NCI-H345 (cell line): ENCODE measurements at regions not wholly inside any gene's neighbourhood (a gene's known extent, or its start where the extent isn't known, plus 50 kb on each side); places are given as distances from the start of the nearest gene placed in this dataset.

Experiments
- DNase-seq: peaks from one replicate; lab custom pipeline; 2025; lab: John Stamatoyannopoulos, UW

DNA sequence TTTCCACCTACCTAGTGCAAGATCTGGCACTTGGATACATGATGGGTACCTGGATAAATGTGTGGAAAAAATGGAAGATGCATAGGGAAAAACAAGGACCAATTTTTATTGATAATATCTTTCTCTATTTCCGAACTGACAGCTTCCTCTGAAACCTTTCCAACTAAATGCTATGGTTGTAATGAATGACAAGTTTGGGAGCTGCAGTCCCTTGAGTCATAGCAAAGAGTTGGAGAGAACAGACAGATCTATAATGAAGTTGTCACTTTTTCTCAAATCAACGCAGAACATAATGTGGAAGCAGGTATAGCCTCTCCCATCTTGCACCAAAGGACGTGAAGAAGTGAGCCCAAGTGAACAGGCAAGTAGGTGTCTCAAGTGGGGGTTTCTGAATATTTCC is 296.5 kb upstream of the KAZN start:
- no peak for DNase-seq

DNA sequence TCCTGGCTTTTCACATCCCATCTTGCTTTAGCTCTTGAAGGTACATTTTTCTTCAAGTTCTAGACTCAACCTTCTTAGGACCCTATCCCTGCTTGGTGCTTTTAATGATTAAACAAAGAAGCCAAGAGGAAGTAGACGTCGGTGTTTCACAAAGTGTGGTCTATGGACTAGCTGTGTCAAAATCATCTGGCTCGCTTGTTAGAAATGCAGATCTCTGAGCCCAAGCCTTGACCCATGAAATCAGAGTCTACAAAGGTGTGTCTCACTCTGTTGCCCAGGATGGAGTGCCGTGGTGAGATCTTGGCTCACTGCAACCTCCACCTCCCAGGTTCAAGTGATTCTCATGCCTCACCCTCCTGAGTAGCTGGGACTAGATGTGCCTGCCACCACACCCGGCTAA is 295.5 kb upstream of the KAZN start:
- DNase-seq = no peak

DNA sequence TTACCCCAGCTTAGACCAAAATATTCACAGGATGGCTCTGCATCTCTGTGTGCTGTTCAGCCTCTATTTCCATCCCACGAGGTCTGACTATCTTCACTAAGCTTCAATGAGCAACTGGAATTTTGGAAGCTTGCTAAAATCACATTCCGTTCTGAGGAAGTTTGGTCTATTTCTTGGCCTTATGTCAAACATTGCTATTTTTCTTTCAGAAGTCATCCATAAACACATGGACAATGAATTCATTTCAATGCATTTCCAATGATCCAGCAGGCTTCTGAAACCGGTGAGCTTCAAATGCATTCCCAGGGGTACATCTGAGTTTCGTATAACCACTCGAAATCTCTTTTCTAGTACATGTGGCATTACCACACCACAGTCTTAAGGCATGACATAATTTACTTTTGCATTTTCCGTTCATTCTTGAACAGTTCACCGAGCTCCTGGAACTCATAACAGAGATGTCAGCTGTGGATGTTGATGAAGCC is 294.1 kb upstream of the KAZN start:
- DNase-seq = no peak

DNA sequence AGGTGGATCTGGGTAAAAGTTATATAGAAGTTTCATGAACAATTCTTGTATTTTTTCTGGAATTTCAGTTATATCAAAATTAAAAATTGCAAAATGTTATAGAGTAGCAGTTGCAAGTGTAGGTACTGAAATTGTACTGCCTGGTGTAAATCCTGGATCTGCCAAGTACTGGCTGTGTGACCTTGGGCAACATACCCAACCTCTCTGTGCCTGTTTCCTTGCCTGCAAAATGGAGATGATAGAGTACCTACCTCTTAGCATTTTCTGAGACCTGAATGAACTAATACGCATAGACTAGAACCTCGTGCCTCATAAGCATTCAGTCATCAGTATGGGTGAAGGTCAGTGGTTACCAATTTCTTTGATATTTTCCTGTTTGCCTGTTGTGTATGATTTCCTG is 290.0 kb upstream of the KAZN start:
- DNase-seq = no peak

DNA sequence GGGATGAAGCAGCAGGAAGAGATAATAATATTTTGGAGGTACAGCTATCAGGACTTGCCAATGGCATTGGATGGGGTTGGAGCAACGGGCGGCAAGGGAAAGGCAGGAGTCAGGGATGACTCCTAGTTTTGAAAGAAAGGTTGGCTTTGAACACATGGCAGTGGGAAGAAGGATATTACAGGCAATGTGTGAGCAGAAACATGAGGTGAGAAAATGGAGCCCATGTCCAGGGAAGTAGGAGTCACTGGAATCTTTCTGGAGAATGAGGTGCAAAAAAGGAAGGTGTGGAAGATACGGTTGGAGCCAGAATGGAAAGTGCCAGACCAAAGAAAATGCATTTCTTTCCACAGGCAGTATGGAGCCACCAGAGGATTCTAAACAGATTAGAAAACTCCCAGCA is 288.5 kb upstream of the KAZN start:
- DNase-seq = no peak

DNA sequence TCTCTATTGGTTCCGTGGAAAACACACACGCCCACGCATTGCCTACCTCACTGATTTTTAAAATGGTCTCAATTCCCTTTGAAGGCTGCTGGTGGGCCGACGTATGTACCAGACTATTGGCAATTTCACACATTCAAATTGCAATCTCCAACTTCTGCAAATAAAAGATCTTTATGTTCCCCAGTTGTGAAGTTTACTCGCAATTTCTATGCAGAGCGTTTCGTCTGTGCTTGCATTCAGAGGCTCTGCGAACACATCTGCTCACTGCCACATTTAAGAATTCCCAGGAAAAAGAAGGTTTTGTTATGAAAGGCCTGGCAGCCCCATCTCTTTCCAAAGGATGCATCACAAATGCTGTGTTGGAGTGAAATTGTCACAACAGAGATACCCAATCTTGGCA is 288.0 kb upstream of the KAZN start:
- no peak for DNase-seq

DNA sequence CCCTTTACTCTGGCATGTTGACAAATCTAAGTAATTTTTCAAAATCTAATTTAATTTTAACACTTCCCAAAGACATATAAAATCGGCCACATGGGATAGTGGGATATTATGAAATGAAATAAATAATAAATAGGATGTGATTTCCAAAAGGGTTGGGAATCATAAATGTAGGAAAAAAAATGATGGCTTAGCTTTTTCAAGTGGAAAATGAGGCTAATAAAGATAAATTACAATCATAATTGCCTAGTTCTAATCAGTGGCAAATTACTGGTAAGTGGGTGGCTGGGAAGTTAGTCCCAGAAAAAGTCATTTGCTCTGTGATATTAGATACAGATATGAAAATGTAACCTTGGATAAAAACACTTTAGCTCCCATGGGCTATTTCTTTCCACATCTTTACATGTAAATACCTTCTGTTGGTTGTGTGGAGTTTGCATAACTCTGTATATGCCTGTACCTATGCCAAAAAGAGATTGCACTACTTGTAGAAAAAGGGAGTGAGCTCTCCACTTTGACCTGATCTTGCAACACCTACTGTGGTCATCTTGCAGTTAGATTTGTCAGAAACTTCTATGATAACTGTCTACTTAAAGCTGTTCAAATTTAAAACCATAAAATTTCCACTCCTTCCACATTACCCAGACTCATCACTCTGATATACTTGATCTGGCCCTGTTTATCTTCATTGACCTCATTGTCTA is 284.6 kb upstream of the KAZN start:
- DNase-seq = no peak

DNA sequence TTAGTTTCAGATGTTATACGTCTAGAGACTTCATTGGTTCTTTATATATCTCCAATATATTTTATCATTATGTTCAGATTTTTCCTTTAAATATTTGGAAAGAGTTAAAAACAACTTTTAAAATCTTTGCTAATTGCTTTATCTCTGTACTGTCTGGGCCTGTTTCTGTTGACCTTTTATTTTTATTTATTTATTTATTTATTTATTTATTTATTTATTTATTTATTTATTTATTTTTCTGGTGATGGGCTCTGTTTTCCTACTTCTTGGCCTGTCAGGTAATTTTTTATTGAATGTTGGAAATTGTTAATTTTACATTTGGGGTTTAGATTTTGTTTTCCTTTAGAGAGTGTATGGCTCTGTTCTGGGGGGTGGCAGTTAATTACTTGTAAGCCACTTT is 279.7 kb upstream of the KAZN start:
- DNase-seq = no peak

DNA sequence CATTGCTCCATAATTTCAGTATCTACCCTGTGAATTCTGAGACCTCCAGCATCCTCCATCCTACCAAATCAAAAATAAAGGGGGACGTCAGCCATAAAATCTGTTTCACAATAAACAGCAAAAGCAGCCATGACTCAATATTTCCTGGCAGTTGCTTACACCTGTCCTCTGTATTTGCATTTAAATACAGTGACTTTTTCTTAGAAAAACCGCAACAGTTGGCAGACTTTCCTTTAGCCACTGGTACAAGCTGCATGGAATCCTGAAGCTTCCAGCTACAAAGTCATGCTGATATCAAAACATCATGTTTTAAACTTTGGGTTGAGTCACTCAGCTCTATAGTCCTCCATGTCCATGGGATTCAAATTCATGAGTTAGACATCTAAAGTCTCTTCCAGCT is 278.0 kb upstream of the KAZN start:
- DNase-seq = no peak

DNA sequence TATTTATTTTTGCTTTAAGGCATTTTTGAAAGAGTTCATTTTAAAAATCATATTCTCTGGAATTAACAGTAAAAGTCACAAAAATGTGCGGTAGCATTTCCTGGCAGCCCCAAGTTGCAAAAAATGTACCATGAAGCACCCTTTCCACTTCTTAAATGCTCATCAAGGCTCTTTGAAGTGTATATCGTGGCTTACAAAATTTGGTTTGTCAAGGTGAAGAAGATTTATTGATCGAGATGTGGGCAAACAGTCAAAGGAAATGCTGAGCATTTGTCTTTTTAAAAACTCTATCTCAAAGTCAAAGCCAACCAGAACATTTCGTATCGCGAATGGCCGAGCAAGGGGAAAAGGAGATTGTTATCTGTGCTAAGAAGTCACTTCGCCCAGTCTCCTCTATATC is 277.5 kb upstream of the KAZN start:
- no peak for DNase-seq

DNA sequence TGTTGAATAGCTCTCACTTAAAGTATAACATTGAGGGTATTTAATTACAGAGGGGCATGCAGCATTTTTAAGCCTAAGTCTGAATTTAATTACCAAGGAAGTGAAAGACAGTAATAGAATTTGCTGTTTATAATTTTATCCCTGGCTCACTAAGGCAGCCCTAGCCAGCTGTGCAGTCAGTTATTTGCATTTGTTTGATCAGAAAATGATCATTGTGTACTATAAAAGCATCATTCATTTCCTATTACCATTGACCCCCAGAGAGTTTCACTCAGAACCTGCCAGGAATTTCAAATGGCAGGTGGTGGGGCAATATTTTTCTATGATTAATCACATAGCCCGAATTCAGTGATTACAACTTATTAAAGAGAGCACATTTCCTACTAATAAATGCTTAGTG is 277.1 kb upstream of the KAZN start:
- no peak for DNase-seq

DNA sequence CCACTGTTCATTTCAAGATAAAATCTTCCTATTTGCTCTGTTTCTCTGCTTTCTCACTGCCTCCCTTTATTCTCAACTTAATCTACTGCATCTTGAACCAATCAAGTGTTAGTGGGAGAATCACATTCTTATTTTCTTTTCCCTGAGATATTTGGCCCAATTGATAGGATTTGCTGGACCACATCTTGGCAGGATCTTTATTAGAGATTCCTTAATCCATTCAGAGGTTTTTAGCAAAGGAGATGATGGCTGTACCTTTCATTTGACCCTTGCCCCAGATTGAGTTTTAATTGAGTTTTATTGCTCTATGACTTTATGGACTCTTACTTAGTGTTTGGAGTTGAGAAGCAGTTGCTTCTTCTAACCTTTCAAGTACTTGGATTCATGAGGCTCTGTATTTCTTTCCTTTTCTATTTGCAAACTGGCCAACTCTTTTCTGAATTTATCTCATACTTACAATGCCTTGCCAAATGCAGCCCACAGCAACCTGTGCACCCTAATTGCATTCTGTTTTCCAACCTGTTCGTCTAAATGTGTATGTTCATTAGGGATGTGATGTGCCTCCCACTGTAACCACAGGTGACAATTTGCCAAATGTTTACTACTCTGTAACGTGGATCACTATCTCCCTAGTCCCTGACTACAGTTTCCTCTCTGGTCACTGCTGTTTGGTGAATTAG is 274.8 kb upstream of the KAZN start:
- no peak for DNase-seq

DNA sequence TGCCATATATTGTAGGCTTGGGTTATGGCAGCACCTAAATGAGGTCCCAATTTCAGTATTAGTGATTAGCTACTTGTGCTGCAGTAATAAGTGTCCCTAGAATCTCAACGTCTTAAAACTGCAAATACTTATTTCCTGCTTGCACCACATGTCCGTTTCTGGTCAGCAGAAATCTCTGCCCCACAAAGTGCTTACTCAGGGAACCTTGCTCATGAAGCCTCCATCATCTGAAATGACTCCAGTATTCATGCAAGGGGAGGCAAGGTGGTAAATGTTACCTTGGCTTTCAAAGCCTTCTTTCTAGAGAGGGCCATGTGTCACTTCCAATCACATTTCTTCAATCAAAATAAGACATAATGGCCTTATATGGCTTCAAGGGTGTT is 274.2 kb upstream of the KAZN start:
- DNase-seq = no peak

DNA sequence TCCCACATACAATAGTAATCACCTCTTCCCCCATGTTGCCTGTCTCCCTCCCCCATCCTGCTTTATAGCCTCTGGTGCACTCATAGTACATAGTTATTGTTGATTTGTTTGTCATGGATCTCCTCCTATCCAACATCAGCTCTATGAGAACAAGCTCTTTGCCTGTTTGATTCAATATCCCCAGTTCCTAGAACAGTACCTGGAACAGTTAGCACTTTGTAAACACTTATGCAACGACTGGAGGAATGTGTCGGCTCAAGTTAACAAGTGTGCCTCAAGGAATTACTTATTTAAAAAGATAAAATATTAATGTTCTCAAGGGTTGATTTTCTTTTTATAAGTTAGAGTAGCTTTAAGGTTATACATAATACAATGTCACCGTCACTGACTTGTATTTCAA is 271.6 kb upstream of the KAZN start:
- DNase-seq = no peak

DNA sequence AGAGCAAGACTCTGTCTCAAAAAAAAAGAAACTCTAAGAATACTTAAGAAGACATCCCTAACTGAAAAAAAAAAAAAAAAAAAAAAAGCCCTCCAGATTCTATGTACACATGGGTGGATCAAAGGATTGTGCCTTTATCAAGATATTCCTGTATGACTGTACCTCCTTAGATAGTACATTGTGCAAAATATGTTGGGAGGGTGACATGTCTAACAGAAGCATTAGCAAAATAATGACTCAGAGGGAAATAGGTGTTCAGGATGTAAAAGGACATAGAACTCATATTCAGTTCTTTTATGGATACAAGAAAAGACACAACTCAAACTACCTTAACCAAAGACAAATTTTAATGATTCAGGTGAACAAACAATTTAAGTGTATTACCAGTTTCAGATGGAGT is 269.8 kb upstream of the KAZN start:
- DNase-seq = no peak

DNA sequence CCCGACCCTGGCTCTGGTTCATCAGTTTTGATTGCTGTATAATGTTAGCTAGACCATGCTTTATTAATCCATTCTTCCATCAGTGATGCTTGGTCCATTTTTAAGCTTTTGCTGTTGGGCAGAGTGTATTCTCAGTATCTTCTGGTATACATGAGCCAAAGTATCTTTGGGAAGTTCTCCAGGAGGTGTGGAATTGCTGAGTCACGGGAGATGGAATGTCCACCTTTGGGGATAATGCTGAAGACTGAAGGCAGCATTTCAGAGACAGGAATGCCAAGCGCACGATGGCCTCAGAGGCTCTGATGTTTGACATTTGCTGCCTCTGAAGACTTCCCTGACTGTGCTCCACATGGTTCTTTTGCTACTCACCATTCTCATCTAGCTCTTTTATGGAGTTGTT is 266.3 kb upstream of the KAZN start:
- DNase-seq = no peak

DNA sequence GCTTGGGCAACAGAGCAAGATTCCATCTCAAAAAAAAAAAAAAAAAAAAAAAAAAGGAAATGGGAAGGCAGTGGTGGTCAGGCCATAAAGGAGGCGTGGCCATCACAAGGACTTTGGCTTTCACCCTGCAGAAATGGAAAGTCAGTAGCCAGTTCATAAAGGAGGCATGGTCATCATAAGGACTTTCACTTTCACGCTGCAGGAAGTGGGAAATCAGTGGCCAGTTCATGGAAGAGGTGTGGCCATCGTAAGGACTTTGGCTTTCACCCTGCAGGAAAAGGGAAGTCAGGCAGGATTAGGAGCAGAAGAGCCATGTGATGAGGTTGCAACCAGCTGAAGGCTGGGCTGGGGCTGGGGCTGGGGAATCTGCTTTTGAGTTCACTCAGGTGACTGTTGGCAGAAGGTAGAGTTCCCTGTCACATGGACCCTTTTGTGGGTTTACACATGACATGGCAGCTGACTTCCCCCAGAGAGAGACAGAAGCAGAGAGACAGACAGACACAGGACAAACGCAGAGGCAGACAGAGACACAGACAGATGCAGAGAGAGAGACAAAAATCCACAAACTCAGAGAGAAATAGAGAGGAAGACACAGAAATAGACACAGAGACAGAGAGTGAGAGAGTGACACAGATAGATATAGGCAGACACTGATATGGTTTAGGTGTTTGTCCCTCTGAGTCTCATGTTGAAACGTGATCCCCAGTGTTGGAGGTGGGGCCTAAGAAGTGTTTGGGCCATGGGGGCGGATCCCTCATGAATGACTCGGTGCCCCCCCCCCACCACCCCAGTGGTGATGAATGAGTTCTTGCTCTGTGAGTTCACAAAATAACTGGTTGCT is 263.9 kb upstream of the KAZN start:
- peak; percentile 39 for DNase-seq

DNA sequence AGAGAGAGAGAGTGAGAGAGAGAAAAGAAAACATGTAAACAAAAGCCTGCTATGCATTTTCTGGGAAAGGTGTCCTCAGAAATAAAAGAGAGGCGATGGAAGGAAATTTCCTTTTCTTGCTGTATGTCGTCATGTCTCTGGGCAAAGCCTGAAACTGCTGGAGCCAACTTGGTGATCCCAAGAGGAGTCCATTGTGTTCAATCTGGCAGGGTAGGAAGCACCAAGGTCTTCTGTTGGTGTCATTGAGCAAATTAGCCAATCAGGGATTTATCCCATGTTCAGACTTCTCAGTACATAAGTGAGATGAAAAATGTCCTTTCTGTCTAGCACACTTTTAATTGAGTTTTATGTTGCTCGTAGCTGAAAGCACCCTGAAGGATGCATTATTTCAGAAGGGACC is 260.0 kb upstream of the KAZN start:
- no peak for DNase-seq

DNA sequence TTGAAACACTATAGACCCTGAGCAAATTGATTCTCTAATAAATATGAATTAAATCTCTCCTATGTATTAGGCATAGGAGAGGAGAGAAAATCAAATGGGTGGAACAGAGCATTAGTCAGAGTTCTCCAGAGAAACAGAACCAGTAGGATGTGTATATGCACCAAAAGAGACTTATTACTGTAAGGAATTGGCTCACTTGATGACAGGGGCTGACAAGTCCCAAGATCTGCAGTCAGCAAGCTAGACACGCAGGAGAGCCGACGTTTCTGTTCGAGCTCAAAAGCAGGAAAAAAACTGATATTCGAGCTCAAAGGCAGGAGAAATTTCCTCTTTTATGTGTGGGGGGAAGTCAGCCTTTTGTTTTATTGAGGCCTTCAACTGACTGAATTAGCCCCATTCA is 259.2 kb upstream of the KAZN start:
- no peak for DNase-seq

DNA sequence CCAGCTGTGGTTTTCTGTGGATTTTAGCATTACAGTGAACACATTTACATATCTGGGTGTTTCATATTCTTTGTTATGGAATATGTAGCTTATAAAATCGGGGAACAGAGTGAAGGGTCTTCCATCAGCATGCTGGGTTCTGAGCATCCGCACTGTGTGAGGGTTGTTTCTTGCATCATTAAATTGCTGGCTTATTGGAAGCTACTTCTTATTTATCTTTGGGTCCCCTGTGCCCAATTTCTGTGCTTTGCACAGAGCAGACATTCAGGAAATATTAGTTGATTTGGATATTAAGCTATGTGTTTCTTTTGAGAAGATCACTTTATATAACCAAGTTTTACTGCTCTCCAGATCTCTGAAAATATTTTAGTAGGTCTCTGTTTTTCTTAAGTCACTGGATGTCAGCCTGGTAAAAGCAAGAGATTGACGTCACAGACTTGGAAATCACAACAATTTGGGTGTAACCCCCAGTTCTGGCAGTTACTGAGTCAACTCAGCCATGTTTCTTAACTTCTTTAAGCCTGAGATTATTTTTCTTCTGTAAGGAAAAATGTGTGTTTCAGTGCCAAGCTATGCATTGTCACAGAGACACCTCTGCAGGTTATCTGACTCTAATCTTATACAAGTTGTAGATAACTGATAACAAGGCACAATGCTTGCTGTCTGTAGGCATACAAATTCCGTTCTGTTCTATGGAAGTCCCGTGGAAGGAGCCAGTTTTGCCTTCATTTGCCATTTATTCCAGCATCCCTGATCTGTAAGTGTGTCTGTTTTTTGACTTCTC is 258.3 kb upstream of the KAZN start:
- DNase-seq = no peak

DNA sequence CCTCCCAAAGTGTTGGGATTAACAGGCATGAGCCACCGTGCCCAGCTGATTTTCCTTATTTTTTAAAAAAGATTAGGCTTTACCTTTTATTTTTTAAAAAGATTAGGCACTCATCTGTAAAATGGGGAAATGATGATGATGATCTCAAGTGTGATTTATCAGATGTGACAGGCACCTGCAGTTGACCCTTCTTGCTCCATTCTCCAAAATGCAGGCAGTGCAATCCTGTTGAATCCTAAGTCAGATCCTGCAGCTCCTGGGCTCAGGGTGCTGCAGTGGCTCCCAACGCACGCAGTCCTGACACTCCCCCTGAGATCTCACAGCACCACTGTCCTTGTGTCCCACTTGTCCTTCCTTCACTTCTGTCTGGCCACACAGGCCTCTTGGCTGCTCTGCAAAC is 257.3 kb upstream of the KAZN start:
- no peak for DNase-seq

DNA sequence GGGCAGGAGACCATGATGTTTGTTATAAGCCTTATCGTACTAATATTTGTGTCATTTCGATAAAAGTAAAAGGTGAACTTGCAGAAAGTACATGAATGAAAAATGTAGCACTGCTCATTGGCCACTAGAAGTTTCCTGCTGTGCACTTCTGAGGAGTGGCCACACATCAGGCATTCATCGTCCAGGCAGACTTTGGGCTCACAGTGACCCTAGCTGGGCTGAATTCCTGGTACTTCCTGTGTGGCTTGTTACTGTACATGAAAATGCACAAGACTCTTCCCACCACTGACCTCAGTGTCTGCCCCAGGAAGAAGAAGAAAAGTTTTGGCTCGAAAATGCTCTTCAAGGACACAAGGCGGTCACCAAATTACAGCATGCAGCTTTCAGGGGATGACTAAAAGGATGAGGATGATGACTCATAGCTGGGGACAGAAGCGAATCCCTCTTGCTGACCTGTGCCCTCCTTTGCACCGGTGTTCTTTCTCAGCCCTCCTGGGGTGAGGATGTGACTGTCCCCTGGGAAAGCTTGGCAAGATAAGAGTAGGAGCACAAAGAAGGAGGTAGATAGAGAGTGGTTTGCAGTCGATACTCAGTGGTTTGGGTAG is 252.4 kb upstream of the KAZN start:
- DNase-seq = no peak
